NOMO-1 (cell line): ENCODE measurements at regions not wholly inside any gene's neighbourhood (a gene's known extent, or its start where the extent isn't known, plus 50 kb on each side); places are given as distances from the start of the nearest gene placed in this dataset.

Experiments used
- DNase-seq, 2 experiments: peaks; one replicate each; lab custom pipeline; 2025; ENCODE audit not compliant: unreplicated experiment in 2 of 2; lab: John Stamatoyannopoulos, UW

- no peak for DNase-seq
Observed at GRCh38 chrX:113935518-113935917, 648.4 kb upstream of the HTR2C start.

GRCh38 chrX:113933931-113934330, 650.0 kb upstream of the HTR2C start:
- DNase-seq = no peak

GRCh38 chrX:113929004-113929403, 654.9 kb upstream of the HTR2C start:
- peak; percentile 16 to 19 for DNase-seq

- DNase-seq = no peak
Observed at GRCh38 chrX:113920661-113921060, 663.2 kb upstream of the HTR2C start.

GRCh38 chrX:113919387-113919786, 664.5 kb upstream of the HTR2C start:
- no peak for DNase-seq

- DNase-seq = no peak
Observed at GRCh38 chrX:113906168-113906567, 677.7 kb upstream of the HTR2C start.

- DNase-seq = no peak
Observed at GRCh38 chrX:113892891-113893290, 691.0 kb upstream of the HTR2C start.

- DNase-seq = no peak
Observed at GRCh38 chrX:113892401-113892800, 691.5 kb upstream of the HTR2C start.

GRCh38 chrX:113873056-113873455, 710.8 kb upstream of the HTR2C start:
- no peak for DNase-seq

GRCh38 chrX:113868711-113869110, 715.2 kb upstream of the HTR2C start:
- DNase-seq = no peak

- no peak for DNase-seq
Observed at GRCh38 chrX:113868177-113868576, 715.7 kb upstream of the HTR2C start.

GRCh38 chrX:113849408-113849807, 734.5 kb upstream of the HTR2C start:
- DNase-seq = no peak

GRCh38 chrX:113833096-113834055, 750.5 kb upstream of the HTR2C start:
- no peak for DNase-seq

- DNase-seq = no peak
Observed at GRCh38 chrX:113828470-113828869, 755.4 kb upstream of the HTR2C start.

- DNase-seq = no peak
Observed at GRCh38 chrX:113818346-113818745, 765.5 kb upstream of the HTR2C start.

- no peak for DNase-seq
Observed at GRCh38 chrX:113804819-113805218, 779.1 kb upstream of the HTR2C start.

- no peak for DNase-seq
Observed at GRCh38 chrX:113804291-113804690, 779.6 kb upstream of the HTR2C start.

- DNase-seq = no peak
Observed at GRCh38 chrX:113802837-113803236, 781.0 kb upstream of the HTR2C start.

GRCh38 chrX:113800955-113801354, 782.9 kb upstream of the HTR2C start:
- no peak for DNase-seq

- DNase-seq = no peak
Observed at GRCh38 chrX:113793563-113793962, 790.3 kb upstream of the HTR2C start.

- no peak for DNase-seq
Observed at GRCh38 chrX:113790987-113791386, 792.9 kb upstream of the HTR2C start.

- DNase-seq = peak in 1 of 2 experiments; percentile 39
Observed at GRCh38 chrX:113784754-113785153, 799.1 kb upstream of the HTR2C start.
